Stimulated activated CD8-positive, alpha-beta memory T cell treated with anti-CD3 and anti-CD28 coated beads, Interleukin-4, amount 100 ng/mL, for 1 hour (primary cell): ENCODE measurements at regions not wholly inside any gene's neighbourhood (a gene's known extent, or its start where the extent isn't known, plus 50 kb on each side); places are given as distances from the start of the nearest gene placed in this dataset.

Source experiments
- DNase-seq, 2 donors: peaks; one replicate each; pipeline ENCODE4 v3.0.0-alpha.2; 2020; ENCODE audit warnings: low read depth in 2 of 2, low spot score in 1 of 2

GRCh38 chr2:120685066-120685973, 50.3 kb upstream of the GLI2 start:
- no peak for DNase-seq
